H1 (cell line): ENCODE measurements at regions not wholly inside any gene's neighbourhood (a gene's known extent, or its start where the extent isn't known, plus 50 kb on each side); places are given as distances from the start of the nearest gene placed in this dataset.

ENCODE experiments used
- CTCF ChIA-PET: fragments of 300-600 bp; sonication (Branson Sonifier 250); formaldehyde crosslinking; loops from one replicate; lab custom pipeline; 2021; ENCODE audit not compliant: partially characterized antibody; lab: Charles Lee
- POLR2A ChIA-PET: fragments of 300-600 bp; sonication (Branson Sonifier 250); formaldehyde crosslinking; loops from one replicate; lab custom pipeline; 2021; ENCODE audit warnings: inconsistent platforms; ENCODE audit not compliant: partially characterized antibody; lab: Charles Lee
- DNase-seq, 2 experiments: peaks; one replicate each; pipeline versions ENCODE4 v3.0.0 to v3.0.0-alpha.2; 2010 to 2022; ENCODE audit warnings: low spot score in 2 of 2, low read depth in 1 of 2, mixed read lengths in 1 of 2
- FAIRE-seq: peaks from 2 replicates; lab custom pipeline; 2011; peaks lifted over from hg19 to GRCh38; lab: Jason Lieb, UNC
- H2AFZ ChIP-seq: 2 replicates; pipeline ENCODE4 v1.8.1; 2012; ENCODE audit warnings: low read length, inconsistent platforms
- H2AK5ac ChIP-seq: 2 replicates; pipeline ENCODE4 v1.6.1; 2013; ENCODE audit warnings: low read depth, low read length
- H2BK120ac ChIP-seq: replicated peaks from 2 replicates; pipeline ENCODE3; 2013; ENCODE audit warnings: low read depth, low read length, inconsistent platforms
- H2BK12ac ChIP-seq: 2 replicates; pipeline ENCODE4 v1.6.1; 2013; ENCODE audit warnings: low read depth, low read length
- H2BK15ac ChIP-seq: 2 replicates; pipeline ENCODE4 v1.6.1; 2013; ENCODE audit warnings: low read length
- H2BK20ac ChIP-seq: 2 replicates; pipeline ENCODE4 v1.6.1; 2013; ENCODE audit warnings: low read length
- H2BK5ac ChIP-seq: 2 replicates; pipeline ENCODE4 v1.6.1; 2013; ENCODE audit warnings: low read depth, low read length
- H3K14ac ChIP-seq: 2 replicates; pipeline ENCODE4 v1.6.1; 2013; ENCODE audit warnings: inconsistent platforms; ENCODE audit not compliant: insufficient read length
- H3K18ac ChIP-seq: 2 replicates; pipeline ENCODE4 v1.6.1; 2013; ENCODE audit warnings: low read length; ENCODE audit errors: extremely low read depth
- H3K23ac ChIP-seq: 2 replicates; pipeline ENCODE4 v1.6.1; 2013; ENCODE audit warnings: inconsistent platforms; ENCODE audit not compliant: insufficient read length
- H3K23me2 ChIP-seq: 2 replicates; pipeline ENCODE4 v1.6.1; 2013; ENCODE audit warnings: low read depth, low read length
- H3K27ac ChIP-seq: 2 replicates; pipeline ENCODE4 v1.6.1; 2011; ENCODE audit warnings: low read depth, low read length, inconsistent platforms
- H3K27me3 ChIP-seq, 4 experiments: replicated peaks in 1 of 4; 1 replicate in 1 of 4; 2 replicates in 3 of 4; pipeline versions ENCODE4 v1.6.1 to v1.8.1; 2011 to 2013; ENCODE audit warnings: low read length in 3 of 4, mild to moderate bottlenecking in 3 of 4, inconsistent platforms in 2 of 4, mixed read lengths in 2 of 4, moderate library complexity in 1 of 4; ENCODE audit not compliant: control insufficient read depth in 3 of 4, insufficient read depth in 3 of 4; ENCODE audit errors: extremely low read depth in 1 of 4
- H3K36me3 ChIP-seq, 4 experiments: 2 replicates each; pipeline versions ENCODE4 v1.6.1 to v1.8.1; 2011 to 2013; ENCODE audit warnings: mild to moderate bottlenecking in 4 of 4, low read length in 3 of 4, moderate library complexity in 2 of 4, control low read depth in 1 of 4, inconsistent platforms in 1 of 4; ENCODE audit not compliant: insufficient read depth in 4 of 4, control insufficient read depth in 2 of 4
- H3K4ac ChIP-seq: replicated peaks from 2 replicates; pipeline ENCODE3; 2013; ENCODE audit warnings: low read length, low read depth, mixed read lengths, inconsistent platforms; ENCODE audit not compliant: insufficient read length
- H3K4me1 ChIP-seq, 4 experiments: replicated peaks in 1 of 4; 1 replicate in 1 of 4; 2 replicates in 3 of 4; pipeline versions ENCODE4 v1.6.1 to v1.8.1; 2011 to 2013; ENCODE audit warnings: low read length in 3 of 4, inconsistent platforms in 2 of 4, mixed read lengths in 1 of 4; ENCODE audit not compliant: insufficient read depth in 4 of 4, control insufficient read depth in 3 of 4
- H3K4me2 ChIP-seq, 2 experiments: 2 replicates each; pipeline versions ENCODE4 v1.6.1 to v1.8.1; 2011 to 2013; ENCODE audit warnings: low read depth in 2 of 2, low read length in 2 of 2, control low read depth in 1 of 2, inconsistent platforms in 1 of 2, mild to moderate bottlenecking in 1 of 2; ENCODE audit not compliant: insufficient read depth in 1 of 2
- H3K4me3 ChIP-seq, 4 experiments: fragments of 200-600, 300-600 bp in 1 of 4; sonication (generic), shearing (Covaris generic), sonication (Bioruptor Twin) in 1 of 4; 2 replicates each; pipeline versions ENCODE4 v1.5.1 to v1.8.1; 2011 to 2016; ENCODE audit warnings: low read length in 4 of 4, low read depth in 3 of 4, control low read depth in 2 of 4, inconsistent platforms in 2 of 4, mild to moderate bottlenecking in 2 of 4, mixed read lengths in 1 of 4, moderate library complexity in 1 of 4; ENCODE audit not compliant: insufficient read depth in 2 of 4; ENCODE audit errors: extremely low read depth in 1 of 4
- H3K56ac ChIP-seq: replicated peaks from 2 replicates; pipeline ENCODE3; 2013; ENCODE audit warnings: low read depth, mild to moderate bottlenecking, mixed read lengths, low read length, inconsistent platforms; ENCODE audit not compliant: insufficient read length
- H3K79me1 ChIP-seq: 2 replicates; pipeline ENCODE4 v1.6.1; 2013; ENCODE audit warnings: low read depth, low read length, control low read depth
- H3K79me2 ChIP-seq, 2 experiments: 2 replicates each; pipeline versions ENCODE4 v1.6.1 to v1.8.1; 2012 to 2013; ENCODE audit warnings: low read length in 2 of 2, mild to moderate bottlenecking in 2 of 2, inconsistent platforms in 1 of 2; ENCODE audit not compliant: insufficient read depth in 2 of 2, control insufficient read depth in 1 of 2
- H3K9ac ChIP-seq, 4 experiments: replicated peaks in 1 of 4; 1 replicate in 1 of 4; 2 replicates in 3 of 4; pipeline versions ENCODE4 v1.6.1 to v1.8.1; 2011 to 2013; ENCODE audit warnings: low read depth in 3 of 4, low read length in 3 of 4, control low read depth in 2 of 4, mild to moderate bottlenecking in 2 of 4, moderate library complexity in 2 of 4, inconsistent platforms in 1 of 4; ENCODE audit errors: extremely low read depth in 1 of 4
- H3K9me3 ChIP-seq, 2 experiments: 2 replicates each; pipeline versions ENCODE4 v1.6.1 to v1.8.1; 2012 to 2013; ENCODE audit warnings: mild to moderate bottlenecking in 2 of 2, moderate library complexity in 2 of 2, control low read depth in 1 of 2, inconsistent platforms in 1 of 2, low read depth in 1 of 2, low read length in 1 of 2, mixed read lengths in 1 of 2; ENCODE audit not compliant: insufficient read depth in 2 of 2
- H4K20me1 ChIP-seq, 2 experiments: replicated peaks in 1 of 2; 2 replicates each; pipeline versions ENCODE3 to v1.8.1; 2011 to 2013; ENCODE audit warnings: inconsistent platforms in 2 of 2, low read length in 2 of 2, mild to moderate bottlenecking in 1 of 2; ENCODE audit not compliant: insufficient read depth in 2 of 2, control insufficient read depth in 1 of 2
- H4K5ac ChIP-seq: 2 replicates; pipeline ENCODE4 v1.6.1; 2013; ENCODE audit warnings: low read length, low read depth, mixed read lengths, inconsistent platforms; ENCODE audit not compliant: insufficient read length
- H4K8ac ChIP-seq: 2 replicates; pipeline ENCODE4 v1.8.0; 2013; ENCODE audit warnings: mild to moderate bottlenecking, moderate library complexity, low read length, inconsistent platforms; ENCODE audit not compliant: insufficient read depth; ENCODE audit errors: extremely low read depth
- H4K91ac ChIP-seq: replicated peaks from 2 replicates; pipeline ENCODE3; 2013; ENCODE audit warnings: low read length, mixed read lengths, inconsistent platforms; ENCODE audit not compliant: insufficient read length
- CBX5 ChIP-seq: fragments of 300-800, 300-1000 bp; sonication (generic); IDR thresholded peaks from 2 replicates; pipeline ENCODE4 v1.7.1; 2016; ENCODE audit warnings: antibody characterized with exemption, low read length, low read depth
- CBX8 ChIP-seq: fragments of 300-800, 300-1000 bp; sonication (generic); IDR thresholded peaks from 2 replicates; pipeline ENCODE4 v1.7.1; 2016; ENCODE audit warnings: low read depth, low read length, borderline replicate concordance
- CEBPB ChIP-seq: IDR thresholded peaks from 2 replicates; pipeline ENCODE4 v1.6.1; 2012; ENCODE audit warnings: low read depth, low read length
- HDAC6 ChIP-seq: IDR thresholded peaks from one replicate; pipeline ENCODE4 v1.7.1; 2012; ENCODE audit warnings: low read depth, mild to moderate bottlenecking, inconsistent platforms, low read length, moderate library complexity
- KDM4A ChIP-seq: IDR thresholded peaks from one replicate; pipeline ENCODE4 v1.7.1; 2012; ENCODE audit warnings: low read depth, mild to moderate bottlenecking, moderate library complexity, low read length, inconsistent platforms; ENCODE audit not compliant: severe bottlenecking
- MAX ChIP-seq: IDR thresholded peaks from 2 replicates; pipeline ENCODE4 v1.6.1; 2012; ENCODE audit warnings: inconsistent platforms
- POLR2AphosphoS5 ChIP-seq: IDR thresholded peaks from 2 replicates; pipeline ENCODE4 v1.6.1; 2011; ENCODE audit warnings: low read depth, low read length
- RNF2 ChIP-seq: fragments of 200-900, 300-1000 bp; sonication (generic); IDR thresholded peaks from 2 replicates; pipeline ENCODE4 v1.7.1; 2016; ENCODE audit warnings: borderline replicate concordance, low read depth, mild to moderate bottlenecking, antibody characterized with exemption, low read length; ENCODE audit not compliant: poor library complexity, severe bottlenecking; ENCODE audit errors: missing control alignments
- TAF1 ChIP-seq: IDR thresholded peaks from 2 replicates; pipeline ENCODE4 v1.6.1; 2011; ENCODE audit warnings: mild to moderate bottlenecking, low read depth, low read length
- TAF7 ChIP-seq: optimal IDR thresholded peaks from 2 replicates; pipeline ENCODE3; 2011; ENCODE audit warnings: low read depth, mild to moderate bottlenecking, inconsistent platforms, low read length, moderate library complexity, borderline replicate concordance
- ZNF274 ChIP-seq: IDR thresholded peaks from 2 replicates; pipeline ENCODE4 v1.7.0; 2012; ENCODE audit warnings: low read length, borderline replicate concordance; ENCODE audit errors: extremely low read depth
- WGBS, 2 experiments: shearing (Covaris generic) in 1 of 2; methylation state at CpG; one replicate each; pipeline versions ENCODE4 v1.1.6 to v1.1.7; 2013 to 2015; ENCODE audit warnings: low lambda C conversion rate in 2 of 2, mixed read lengths in 2 of 2, inconsistent platforms in 1 of 2, low coverage in 1 of 2, missing lambda C conversion rate in 1 of 2; ENCODE audit not compliant: insufficient replicate concordance in 2 of 2, insufficient coverage in 1 of 2, insufficient read length in 1 of 2; ENCODE audit errors: extremely low coverage in 1 of 2, missing lambda C conversion rate in 1 of 2; 5-methylcytosine and 5-hydroxymethylcytosine counted together

GRCh38 chr6:14398953-14399352 lies 281.4 kb downstream of the CD83 start:
- H3K79me2 ChIP-seq = no peaks in the 10 kb centered on the region
- ChIA-PET CTCF (interaction anchor here (0.9 to 3.3 kb wide), 3 partner anchors 8 to 187 kb away, joined by 3 to 20 read pairs (median 3); no protein-coding TSS in a partner anchor), POLR2A (no interaction called here)
- no peaks in the 10 kb centered on the region for H4K20me1 ChIP-seq
- H2BK12ac ChIP-seq = no peak overlapping the region
- H2BK120ac ChIP-seq = no peak overlapping the region
- no peak overlapping the region for H3K56ac ChIP-seq
- no peak overlapping the region for H2BK15ac ChIP-seq
- H3K27me3 ChIP-seq = no peaks in the 10 kb centered on the region; a peak in 2 of 7 replicates
- H2BK5ac ChIP-seq = no peak overlapping the region
- H3K14ac ChIP-seq = no peak overlapping the region
- no peak overlapping the region for H2BK20ac ChIP-seq
- H4K8ac ChIP-seq = no peak overlapping the region
- H3K4me3 ChIP-seq = no peak overlapping the region
- H3K36me3 ChIP-seq = peaks cover 0 to 12% (median 0%) of the 10 kb centered on the region in 4 experiments; a peak in 2 of 8 replicates
- FAIRE-seq (no peak), DNase-seq (no peak)
- no peak overlapping the region for H2AFZ ChIP-seq
- H3K9me3 ChIP-seq = peaks cover 21 to 23% of the 10 kb centered on the region in 2 experiments
- no peaks in the 10 kb centered on the region for H3K79me1 ChIP-seq
- no peak overlapping the region for H3K4ac ChIP-seq
- H3K23me2 ChIP-seq = no peaks in the 10 kb centered on the region
- H4K5ac ChIP-seq = no peak overlapping the region
- H3K23ac ChIP-seq = no peak overlapping the region
- 100% methylated on average over 2 of the region's 2 CpGs; no CpG with 5 or more reads in 1 of the 2 experiments for WGBS, 2 experiments
- H4K91ac ChIP-seq = no peak overlapping the region
- no peak overlapping the region for H3K18ac ChIP-seq
- H3K4me2 ChIP-seq = no peak overlapping the region
- H2AK5ac ChIP-seq = no peak overlapping the region
- H3K9ac ChIP-seq = no peak overlapping the region
- H3K4me1 ChIP-seq = no peaks in the 10 kb centered on the region; a peak in 1 of 7 replicates
- H3K27ac ChIP-seq = no peak overlapping the region
- TF ChIP-seq CBX8 (no peak), TAF1 (no peak), KDM4A (no peak), TAF7 (no peak), POLR2AphosphoS5 (no peak), CEBPB (no peak), MAX (no peak), ZNF274 (no peak), HDAC6 (no peak), RNF2 (no peak), CBX5 (no peak)
